GM12874 (cell line): ENCODE measurements at regions not wholly inside any gene's neighbourhood (a gene's known extent, or its start where the extent isn't known, plus 50 kb on each side); places are given as distances from the start of the nearest gene placed in this dataset.

Source experiments
- TF ChIP-seq, protein P1 (sequence below): IDR thresholded peaks from 2 replicates; pipeline ENCODE4 v1.5.1; 2011; ENCODE audit warnings: low read depth, mild to moderate bottlenecking, control low read depth, low read length, moderate library complexity; ENCODE audit not compliant: insufficient read depth

DNA sequence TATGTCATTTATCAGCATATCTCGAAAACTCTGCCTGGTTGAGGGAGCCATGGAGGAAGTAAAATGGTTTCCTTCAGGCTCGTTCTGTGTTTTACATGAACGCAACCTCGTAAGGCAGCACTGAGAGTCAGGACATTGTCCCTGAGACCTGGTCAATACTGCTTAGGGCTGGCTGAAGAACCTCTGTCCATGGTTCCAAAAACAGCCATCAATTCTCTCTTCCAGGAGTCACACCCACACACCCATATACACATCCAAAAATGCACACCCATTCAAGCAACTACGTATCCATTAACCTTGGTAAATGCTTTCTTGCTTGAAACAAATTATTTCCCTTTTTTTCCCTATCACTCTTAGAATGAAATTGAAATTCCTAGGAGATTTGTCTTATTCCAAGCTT, 91.0 kb upstream of the CHL1 start:
- TF ChIP-seq, protein P1, sequence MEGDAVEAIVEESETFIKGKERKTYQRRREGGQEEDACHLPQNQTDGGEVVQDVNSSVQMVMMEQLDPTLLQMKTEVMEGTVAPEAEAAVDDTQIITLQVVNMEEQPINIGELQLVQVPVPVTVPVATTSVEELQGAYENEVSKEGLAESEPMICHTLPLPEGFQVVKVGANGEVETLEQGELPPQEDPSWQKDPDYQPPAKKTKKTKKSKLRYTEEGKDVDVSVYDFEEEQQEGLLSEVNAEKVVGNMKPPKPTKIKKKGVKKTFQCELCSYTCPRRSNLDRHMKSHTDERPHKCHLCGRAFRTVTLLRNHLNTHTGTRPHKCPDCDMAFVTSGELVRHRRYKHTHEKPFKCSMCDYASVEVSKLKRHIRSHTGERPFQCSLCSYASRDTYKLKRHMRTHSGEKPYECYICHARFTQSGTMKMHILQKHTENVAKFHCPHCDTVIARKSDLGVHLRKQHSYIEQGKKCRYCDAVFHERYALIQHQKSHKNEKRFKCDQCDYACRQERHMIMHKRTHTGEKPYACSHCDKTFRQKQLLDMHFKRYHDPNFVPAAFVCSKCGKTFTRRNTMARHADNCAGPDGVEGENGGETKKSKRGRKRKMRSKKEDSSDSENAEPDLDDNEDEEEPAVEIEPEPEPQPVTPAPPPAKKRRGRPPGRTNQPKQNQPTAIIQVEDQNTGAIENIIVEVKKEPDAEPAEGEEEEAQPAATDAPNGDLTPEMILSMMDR, result no peak

GRCh38 chr3:106619-107018, 89.9 kb upstream of the CHL1 start:
- TF ChIP-seq, protein P1, result no peak

GRCh38 chr3:111143-112069, 85.2 kb upstream of the CHL1 start:
- TF ChIP-seq, protein P1, result no peak

GRCh38 chr3:112773-113172, 83.8 kb upstream of the CHL1 start:
- TF ChIP-seq, protein P1, result no peak

- TF ChIP-seq, protein P1, result no peak
Measured at GRCh38 chr3:118666-119065, 77.9 kb upstream of the CHL1 start.

GRCh38 chr3:123341-123740, 73.2 kb upstream of the CHL1 start:
- TF ChIP-seq, protein P1, result no peak

DNA sequence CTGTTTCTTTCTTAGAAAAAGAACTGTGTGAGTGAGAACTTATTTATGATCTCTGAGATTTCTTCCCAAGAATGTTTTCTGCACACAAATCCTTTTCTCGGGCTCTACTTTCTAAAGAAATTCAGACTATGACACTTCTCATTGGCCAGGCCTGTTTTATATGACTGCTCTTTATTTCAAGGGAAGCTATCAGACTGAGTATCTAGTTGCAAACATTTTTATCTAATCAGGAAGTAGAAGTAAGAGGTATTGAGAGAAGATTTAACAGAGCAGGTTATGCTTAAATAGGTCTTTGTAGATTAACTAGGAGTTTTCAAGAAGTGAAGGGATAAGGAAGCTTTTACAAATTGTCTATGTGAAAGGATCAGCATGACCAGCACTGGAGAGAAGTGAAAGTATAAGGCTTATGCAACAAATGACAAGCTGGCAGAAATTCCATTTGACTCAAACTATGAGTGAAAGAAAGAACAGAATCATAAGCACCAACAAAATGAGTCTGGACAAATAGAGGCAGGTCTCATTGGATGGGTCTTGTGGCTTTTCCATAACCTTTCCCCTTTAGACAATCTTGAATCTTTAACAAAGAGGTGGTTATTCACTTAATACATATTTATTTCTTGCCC, 71.9 kb upstream of the CHL1 start:
- TF ChIP-seq, protein P1, result no peak
